ENCODE measurements at regions not wholly inside any gene's neighbourhood (a gene's known extent, or its start where the extent isn't known, plus 50 kb on each side); places are given as distances from the start of the nearest gene placed in this dataset.

GRCh38 chr4:167492007-167492406 is 257.7 kb upstream of the SPOCK3 start:
- no peak for DNase-seq (ENCODE audit: low read depth)

GRCh38 chr4:167509551-167509950 is 275.3 kb upstream of the SPOCK3 start:
- no peak for DNase-seq (ENCODE audit: low read depth)

GRCh38 chr4:167524091-167524490 is 289.8 kb upstream of the SPOCK3 start:
- no peak for DNase-seq (ENCODE audit: low read depth)

GRCh38 chr4:167537761-167538160 is 303.5 kb upstream of the SPOCK3 start:
- DNase-seq (ENCODE audit: low read depth), result no peak

- DNase-seq (ENCODE audit: low read depth), result no peak
Observed at GRCh38 chr4:167541286-167541685, 307.0 kb upstream of the SPOCK3 start.

GRCh38 chr4:167544391-167544790 is 310.1 kb upstream of the SPOCK3 start:
- no peak for DNase-seq (ENCODE audit: low read depth)

- DNase-seq (ENCODE audit: low read depth), result no peak
Observed at GRCh38 chr4:167550021-167550420, 315.7 kb upstream of the SPOCK3 start.

GRCh38 chr4:167555338-167556022 is 321.2 kb upstream of the SPOCK3 start:
- DNase-seq (ENCODE audit: low read depth), result no peak

GRCh38 chr4:167578906-167579305 is 344.6 kb upstream of the SPOCK3 start:
- DNase-seq (ENCODE audit: low read depth), result no peak

GRCh38 chr4:167581449-167581965 is 347.2 kb upstream of the SPOCK3 start:
- DNase-seq (ENCODE audit: low read depth), result no peak

GRCh38 chr4:167587361-167587760 is 353.1 kb upstream of the SPOCK3 start:
- DNase-seq (ENCODE audit: low read depth), result no peak

- no peak for DNase-seq (ENCODE audit: low read depth)
Observed at GRCh38 chr4:167595898-167596297, 361.6 kb upstream of the SPOCK3 start.

- DNase-seq (ENCODE audit: low read depth), result no peak
Observed at GRCh38 chr4:167602157-167602556, 367.9 kb upstream of the SPOCK3 start.

- DNase-seq (ENCODE audit: low read depth), result no peak
Observed at GRCh38 chr4:167606551-167606950, 372.3 kb upstream of the SPOCK3 start.

GRCh38 chr4:167613381-167613780 is 379.1 kb upstream of the SPOCK3 start:
- DNase-seq (ENCODE audit: low read depth), result no peak

GRCh38 chr4:167614866-167615265 is 380.6 kb upstream of the SPOCK3 start:
- no peak for DNase-seq (ENCODE audit: low read depth)

- no peak for DNase-seq (ENCODE audit: low read depth)
Observed at GRCh38 chr4:167616476-167616875, 382.2 kb upstream of the SPOCK3 start.

- no peak for DNase-seq (ENCODE audit: low read depth)
Observed at GRCh38 chr4:167622481-167623240, 388.4 kb upstream of the SPOCK3 start.

GRCh38 chr4:167623241-167623572 is 388.9 kb upstream of the SPOCK3 start:
- DNase-seq (ENCODE audit: low read depth), result no peak

GRCh38 chr4:167629272-167629671 is 395.0 kb upstream of the SPOCK3 start:
- no peak for DNase-seq (ENCODE audit: low read depth)

- no peak for DNase-seq (ENCODE audit: low read depth)
Observed at GRCh38 chr4:167642250-167642649, 408.0 kb upstream of the SPOCK3 start.

GRCh38 chr4:167645358-167645757 is 411.1 kb upstream of the SPOCK3 start:
- no peak for DNase-seq (ENCODE audit: low read depth)

- no peak for DNase-seq (ENCODE audit: low read depth)
Observed at GRCh38 chr4:167652267-167652666, 418.0 kb upstream of the SPOCK3 start.
